GM21528 (cell line): ENCODE measurements at regions not wholly inside any gene's neighbourhood (a gene's known extent, or its start where the extent isn't known, plus 50 kb on each side); places are given as distances from the start of the nearest gene placed in this dataset.
"Not testable (repeated sequence)": the region's sequence is repeated elsewhere in the genome, so short reads cannot be mapped to it uniquely, and the experiment has no call there.

Source experiments
- ATAC-seq: cut with Tn5 transposase; IDR thresholded peaks from one replicate; pipeline ENCODE4 v1.9.1; 2021; ENCODE audit warnings: mild to moderate bottlenecking, moderate library complexity; ENCODE audit not compliant: unreplicated experiment, low FRiP score

- ATAC-seq, result no peak
Observed at GRCh38 chr6:93859971-93860370, 440.6 kb upstream of the EPHA7 start.

- ATAC-seq, result no peak
Observed at GRCh38 chr6:93858213-93858612, 438.9 kb upstream of the EPHA7 start.

- no peak for ATAC-seq
Observed at GRCh38 chr6:93849857-93850256, 430.5 kb upstream of the EPHA7 start.

GRCh38 chr6:93848031-93848742 is 428.8 kb upstream of the EPHA7 start:
- no peak for ATAC-seq

- no peak for ATAC-seq
Observed at GRCh38 chr6:93842178-93842577, 422.8 kb upstream of the EPHA7 start.

- ATAC-seq, result not testable (repeated sequence)
Observed at GRCh38 chr6:93835451-93836145, 416.2 kb upstream of the EPHA7 start.

- not testable (repeated sequence) for ATAC-seq
Observed at GRCh38 chr6:93835026-93835425, 415.7 kb upstream of the EPHA7 start.

- ATAC-seq, result not testable (repeated sequence)
Observed at GRCh38 chr6:93833326-93833725, 414.0 kb upstream of the EPHA7 start.

GRCh38 chr6:93829757-93830156 is 410.4 kb upstream of the EPHA7 start:
- not testable (repeated sequence) for ATAC-seq

GRCh38 chr6:93829009-93829408 is 409.6 kb upstream of the EPHA7 start:
- ATAC-seq, result no peak

GRCh38 chr6:93828553-93828952 is 409.2 kb upstream of the EPHA7 start:
- no peak for ATAC-seq

- no peak for ATAC-seq
Observed at GRCh38 chr6:93827728-93828127, 408.4 kb upstream of the EPHA7 start.

- no peak for ATAC-seq
Observed at GRCh38 chr6:93825950-93826349, 406.6 kb upstream of the EPHA7 start.

- no peak for ATAC-seq
Observed at GRCh38 chr6:93823489-93823888, 404.1 kb upstream of the EPHA7 start.

- no peak for ATAC-seq
Observed at GRCh38 chr6:93822434-93823265, 403.3 kb upstream of the EPHA7 start.

- ATAC-seq, result no peak
Observed at GRCh38 chr6:93821953-93822352, 402.6 kb upstream of the EPHA7 start.

GRCh38 chr6:93820465-93821082 is 401.2 kb upstream of the EPHA7 start:
- no peak for ATAC-seq

- ATAC-seq, result no peak
Observed at GRCh38 chr6:93819189-93819588, 399.8 kb upstream of the EPHA7 start.

- ATAC-seq, result no peak
Observed at GRCh38 chr6:93817937-93818336, 398.6 kb upstream of the EPHA7 start.

GRCh38 chr6:93806409-93807270 is 387.3 kb upstream of the EPHA7 start:
- no peak for ATAC-seq
